HCT116 (cell line): ENCODE measurements at regions not wholly inside any gene's neighbourhood (a gene's known extent, or its start where the extent isn't known, plus 50 kb on each side); places are given as distances from the start of the nearest gene placed in this dataset.

Source experiments
- EGR1 ChIP-seq: IDR thresholded peaks from 2 replicates; pipeline ENCODE4 v1.6.1; 2012; ENCODE audit warnings: low read depth
- ELF1 ChIP-seq: IDR thresholded peaks from 2 replicates; pipeline ENCODE4 v1.6.1; 2012; ENCODE audit warnings: low read depth, borderline replicate concordance
- EZH2 ChIP-seq: fragments of 200-600 bp; sonication (generic); IDR thresholded peaks from 2 replicates; pipeline ENCODE4 v1.6.1; 2017; ENCODE audit warnings: antibody characterized with exemption, mixed run types
- POLR2A ChIP-seq: IDR thresholded peaks from 2 replicates; pipeline ENCODE4 v1.7.0; 2011; ENCODE audit warnings: borderline replicate concordance; ENCODE audit not compliant: insufficient read depth, insufficient read length; ENCODE audit errors: extremely low read depth
- POLR2AphosphoS5 ChIP-seq: IDR thresholded peaks from 2 replicates; pipeline ENCODE4 v1.6.1; 2011; ENCODE audit warnings: mild to moderate bottlenecking, low read depth, low read length, moderate library complexity
- RAD21 ChIP-seq: IDR thresholded peaks from 2 replicates; pipeline ENCODE4 v1.6.1; 2012; ENCODE audit warnings: low read depth, mild to moderate bottlenecking
- SP1 ChIP-seq: IDR thresholded peaks from 2 replicates; pipeline ENCODE4 v1.6.1; 2012; ENCODE audit warnings: low read depth
- ZFX ChIP-seq: fragments of 450-650 bp; IDR thresholded peaks from 2 replicates; pipeline ENCODE4 v1.6.1; 2017
- TF ChIP-seq, protein P1 (sequence below): IDR thresholded peaks from 2 replicates; pipeline ENCODE4 v1.6.1; 2011; ENCODE audit warnings: mild to moderate bottlenecking, low read length, moderate library complexity; ENCODE audit not compliant: insufficient replicate concordance; ENCODE audit errors: extremely low read depth
- TF ChIP-seq, protein P2 (sequence below), 3 experiments: fragments of 200-600 bp in 1 of 3; sonication (generic) in 1 of 3; IDR thresholded peaks in 2 of 3; conservative IDR thresholded peaks in 1 of 3; 2 replicates each; pipeline ENCODE4 v1.5.1; 2012 to 2017; ENCODE audit warnings: low read depth in 2 of 3, low read length in 2 of 3, antibody characterized with exemption in 1 of 3, borderline replicate concordance in 1 of 3, control low read depth in 1 of 3, mild to moderate bottlenecking in 1 of 3, mixed read lengths in 1 of 3, mixed run types in 1 of 3, moderate library complexity in 1 of 3; ENCODE audit not compliant: insufficient read depth in 1 of 3
- TF ChIP-seq, protein P3 (sequence below): IDR thresholded peaks from 2 replicates; pipeline ENCODE4 v1.6.1; 2012
- TF ChIP-seq, protein P4 (sequence below): IDR thresholded peaks from 2 replicates; pipeline ENCODE4 v1.6.1; 2012

DNA sequence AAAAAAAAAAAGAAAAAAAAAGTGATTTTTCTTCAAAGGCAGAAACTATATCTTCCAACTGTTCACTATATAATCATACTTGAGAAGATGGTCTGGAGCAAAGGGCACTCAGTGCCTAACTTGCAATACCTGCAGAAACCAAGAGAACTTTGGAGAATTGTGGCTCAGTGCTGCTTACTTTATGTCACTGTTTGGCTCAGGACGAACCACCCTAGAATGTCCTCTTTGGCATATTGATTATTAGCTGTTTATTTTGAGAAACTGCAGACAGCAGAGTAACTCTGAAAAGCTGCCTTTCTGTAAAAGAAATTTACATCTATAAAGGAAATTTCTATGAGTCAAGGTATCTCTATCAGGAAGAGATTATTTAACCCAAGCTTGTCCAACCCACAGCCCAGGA is 100.2 kb downstream of the BBS10 start:
- TF ChIP-seq, protein P1, sequence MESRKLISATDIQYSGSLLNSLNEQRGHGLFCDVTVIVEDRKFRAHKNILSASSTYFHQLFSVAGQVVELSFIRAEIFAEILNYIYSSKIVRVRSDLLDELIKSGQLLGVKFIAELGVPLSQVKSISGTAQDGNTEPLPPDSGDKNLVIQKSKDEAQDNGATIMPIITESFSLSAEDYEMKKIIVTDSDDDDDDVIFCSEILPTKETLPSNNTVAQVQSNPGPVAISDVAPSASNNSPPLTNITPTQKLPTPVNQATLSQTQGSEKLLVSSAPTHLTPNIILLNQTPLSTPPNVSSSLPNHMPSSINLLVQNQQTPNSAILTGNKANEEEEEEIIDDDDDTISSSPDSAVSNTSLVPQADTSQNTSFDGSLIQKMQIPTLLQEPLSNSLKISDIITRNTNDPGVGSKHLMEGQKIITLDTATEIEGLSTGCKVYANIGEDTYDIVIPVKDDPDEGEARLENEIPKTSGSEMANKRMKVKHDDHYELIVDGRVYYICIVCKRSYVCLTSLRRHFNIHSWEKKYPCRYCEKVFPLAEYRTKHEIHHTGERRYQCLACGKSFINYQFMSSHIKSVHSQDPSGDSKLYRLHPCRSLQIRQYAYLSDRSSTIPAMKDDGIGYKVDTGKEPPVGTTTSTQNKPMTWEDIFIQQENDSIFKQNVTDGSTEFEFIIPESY = no peak
- TF ChIP-seq, protein P2, sequence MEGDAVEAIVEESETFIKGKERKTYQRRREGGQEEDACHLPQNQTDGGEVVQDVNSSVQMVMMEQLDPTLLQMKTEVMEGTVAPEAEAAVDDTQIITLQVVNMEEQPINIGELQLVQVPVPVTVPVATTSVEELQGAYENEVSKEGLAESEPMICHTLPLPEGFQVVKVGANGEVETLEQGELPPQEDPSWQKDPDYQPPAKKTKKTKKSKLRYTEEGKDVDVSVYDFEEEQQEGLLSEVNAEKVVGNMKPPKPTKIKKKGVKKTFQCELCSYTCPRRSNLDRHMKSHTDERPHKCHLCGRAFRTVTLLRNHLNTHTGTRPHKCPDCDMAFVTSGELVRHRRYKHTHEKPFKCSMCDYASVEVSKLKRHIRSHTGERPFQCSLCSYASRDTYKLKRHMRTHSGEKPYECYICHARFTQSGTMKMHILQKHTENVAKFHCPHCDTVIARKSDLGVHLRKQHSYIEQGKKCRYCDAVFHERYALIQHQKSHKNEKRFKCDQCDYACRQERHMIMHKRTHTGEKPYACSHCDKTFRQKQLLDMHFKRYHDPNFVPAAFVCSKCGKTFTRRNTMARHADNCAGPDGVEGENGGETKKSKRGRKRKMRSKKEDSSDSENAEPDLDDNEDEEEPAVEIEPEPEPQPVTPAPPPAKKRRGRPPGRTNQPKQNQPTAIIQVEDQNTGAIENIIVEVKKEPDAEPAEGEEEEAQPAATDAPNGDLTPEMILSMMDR (IDR thresholded peaks at IDR 0.05 in 2 of 3, conservative IDR thresholded peaks at IDR 0.05 in 1 of 3; ENCODE audit: borderline replicate concordance in 1 of 3, insufficient read depth in 1 of 3, low read depth in 2 of 3, low read length in 2 of 3) = no peak
- TF ChIP-seq RAD21 = no peak
- TF ChIP-seq ELF1 = no peak
- TF ChIP-seq, protein P3, sequence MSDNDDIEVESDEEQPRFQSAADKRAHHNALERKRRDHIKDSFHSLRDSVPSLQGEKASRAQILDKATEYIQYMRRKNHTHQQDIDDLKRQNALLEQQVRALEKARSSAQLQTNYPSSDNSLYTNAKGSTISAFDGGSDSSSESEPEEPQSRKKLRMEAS = no peak
- no peak for TF ChIP-seq SP1
- no peak for TF ChIP-seq POLR2AphosphoS5
- no peak for TF ChIP-seq EZH2
- TF ChIP-seq, protein P4, sequence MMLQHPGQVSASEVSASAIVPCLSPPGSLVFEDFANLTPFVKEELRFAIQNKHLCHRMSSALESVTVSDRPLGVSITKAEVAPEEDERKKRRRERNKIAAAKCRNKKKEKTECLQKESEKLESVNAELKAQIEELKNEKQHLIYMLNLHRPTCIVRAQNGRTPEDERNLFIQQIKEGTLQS = no peak
- TF ChIP-seq EGR1 = no peak
- TF ChIP-seq ZFX = no peak
- TF ChIP-seq POLR2A = no peak
